Jurkat, Clone E6-1 (cell line): ENCODE measurements at regions not wholly inside any gene's neighbourhood (a gene's known extent, or its start where the extent isn't known, plus 50 kb on each side); places are given as distances from the start of the nearest gene placed in this dataset.
A peak's percentile ranks its signal among the peaks of the same experiment; 100 is the strongest.

Experiments
- DNase-seq: peaks from one replicate; pipeline ENCODE4 v3.0.0-alpha.2; 2011; ENCODE audit warnings: low read depth, low spot score
- H3K4me3 ChIP-seq: 2 replicates; pipeline ENCODE4 v1.5.1; 2011; ENCODE audit warnings: mild to moderate bottlenecking, low read length, control low read depth, moderate library complexity

DNA sequence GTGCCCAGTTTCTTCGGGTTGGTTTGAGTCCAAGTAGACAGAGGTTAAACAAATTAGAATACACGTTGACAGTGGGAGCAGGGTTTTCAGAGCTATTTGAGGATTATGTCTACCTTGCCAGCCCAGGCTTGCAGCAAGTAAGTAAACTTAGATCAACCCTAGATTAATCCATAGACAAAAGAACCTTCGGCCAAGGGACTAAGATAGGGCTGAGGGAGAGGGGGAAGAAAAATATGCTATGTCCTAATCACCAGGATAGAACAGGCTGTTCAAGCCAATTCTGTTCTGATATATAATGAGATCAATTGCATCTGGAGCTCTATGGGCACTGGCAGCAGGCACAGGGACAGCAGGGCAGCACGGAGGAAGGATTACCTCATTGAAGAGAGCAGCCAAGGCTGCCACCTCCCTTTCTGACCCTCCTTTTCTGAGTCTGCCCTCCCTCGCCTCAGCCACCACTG, 377.7 kb downstream of the PIK3R1 start:
- no peak for DNase-seq
- H3K4me3 ChIP-seq, result no peak overlapping the region

DNA sequence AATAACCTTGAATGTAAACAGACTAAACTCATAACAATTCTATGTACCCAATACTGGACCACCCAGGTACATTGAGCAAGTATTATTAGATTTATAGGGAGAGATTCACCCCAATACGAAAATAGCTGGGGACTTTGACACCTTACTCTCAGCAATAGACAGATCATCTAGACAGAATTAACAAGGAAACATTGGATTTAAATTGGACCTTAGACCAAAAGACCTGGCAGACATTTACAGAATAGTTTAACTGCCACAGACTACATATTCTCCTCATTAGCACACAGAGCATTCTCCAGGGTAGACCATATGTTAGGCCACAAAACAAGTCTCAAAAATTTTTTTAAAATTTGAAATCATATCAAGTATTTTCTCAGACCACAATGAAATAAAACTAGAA, 397.4 kb downstream of the PIK3R1 start:
- H3K4me3 ChIP-seq, result no peak overlapping the region
- no peak for DNase-seq

- no peak for DNase-seq
- H3K4me3 ChIP-seq, result no peak overlapping the region
Measured at GRCh38 chr5:68618501-68618900, 402.9 kb downstream of the PIK3R1 start.

DNA sequence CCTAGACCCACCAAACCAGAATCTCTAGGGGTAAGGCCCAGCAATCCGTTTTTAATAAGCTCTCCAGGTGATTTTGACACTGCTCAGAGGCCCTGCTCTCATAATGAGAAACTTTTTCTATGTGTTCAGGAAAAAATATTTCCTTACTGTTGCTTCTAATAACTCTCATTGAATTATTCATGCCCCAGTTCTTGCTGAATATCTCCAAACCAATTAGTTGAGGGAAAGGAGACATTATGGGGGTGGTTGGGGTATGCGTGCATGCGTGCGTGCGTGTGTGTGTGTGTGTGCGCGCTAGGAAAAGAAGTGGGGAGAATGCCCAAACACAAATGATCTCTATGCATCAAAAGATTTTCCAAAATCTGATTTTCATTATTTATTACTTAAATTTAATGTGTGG, 411.4 kb downstream of the PIK3R1 start:
- no peak overlapping the region for H3K4me3 ChIP-seq
- no peak for DNase-seq

GRCh38 chr5:68628082-68628814, 412.7 kb downstream of the PIK3R1 start:
- no peak overlapping the region for H3K4me3 ChIP-seq
- DNase-seq, result no peak

DNA sequence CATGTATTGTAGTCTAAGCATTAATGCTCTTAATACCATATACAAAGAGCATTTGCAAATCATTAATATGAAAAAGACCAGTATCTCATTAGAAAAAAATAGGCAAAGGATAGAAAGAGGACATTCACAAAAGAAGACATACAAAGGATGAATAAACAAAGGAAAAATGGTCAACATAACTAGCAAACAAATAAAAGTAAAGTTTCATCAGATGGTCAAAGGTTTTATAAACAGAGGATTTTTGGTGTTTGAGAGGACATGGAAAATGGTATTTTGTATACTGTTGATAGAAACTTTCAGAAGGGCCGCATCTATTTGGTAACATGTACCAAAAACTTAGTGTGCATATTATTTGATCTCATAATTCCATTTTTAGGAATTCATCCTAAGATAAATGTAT, 414.8 kb downstream of the PIK3R1 start:
- DNase-seq, result no peak
- no peak overlapping the region for H3K4me3 ChIP-seq

- no peak overlapping the region for H3K4me3 ChIP-seq
- no peak for DNase-seq
Measured at GRCh38 chr5:68631884-68632283, 416.3 kb downstream of the PIK3R1 start.

DNA sequence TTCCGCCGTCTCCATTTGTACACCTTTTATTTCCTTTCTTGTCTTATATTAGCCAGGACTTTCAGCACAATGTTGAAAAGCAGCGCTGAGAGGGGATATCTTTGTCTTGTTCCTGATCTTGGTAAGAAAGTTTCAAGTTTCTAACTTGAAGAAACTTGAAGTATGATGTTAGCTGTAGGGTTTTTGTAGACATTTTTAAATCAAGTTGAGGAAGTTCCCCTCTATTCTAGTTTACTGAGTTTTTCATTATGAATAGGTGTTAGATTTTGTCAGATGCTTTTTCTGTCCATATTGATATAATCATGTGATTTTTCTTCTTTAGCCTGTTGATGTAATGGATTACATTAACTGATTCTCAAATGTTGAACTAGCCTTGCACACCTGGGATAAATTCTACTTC, 425.7 kb downstream of the PIK3R1 start:
- DNase-seq, result no peak
- H3K4me3 ChIP-seq, result no peak overlapping the region

DNA sequence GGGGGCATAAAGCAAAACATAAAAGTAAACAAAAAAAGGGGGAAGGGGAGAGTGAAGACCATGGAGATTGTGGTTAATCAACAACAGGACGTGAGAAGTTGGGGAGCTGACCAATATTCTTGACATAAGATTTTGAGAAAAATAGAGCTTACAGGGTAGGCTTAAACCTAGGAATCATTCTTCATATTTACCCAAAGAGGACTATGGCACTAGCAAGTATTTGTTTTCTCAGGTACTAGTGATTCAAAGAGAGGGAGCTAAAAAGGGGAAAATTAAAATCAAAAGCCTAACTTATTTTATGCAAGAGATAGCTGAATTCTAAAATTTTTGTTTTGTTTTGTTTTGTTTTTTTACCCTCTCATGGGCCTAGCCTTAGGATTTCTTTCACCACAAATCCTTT, 427.5 kb downstream of the PIK3R1 start:
- DNase-seq, result no peak
- H3K4me3 ChIP-seq, result no peak overlapping the region

DNA sequence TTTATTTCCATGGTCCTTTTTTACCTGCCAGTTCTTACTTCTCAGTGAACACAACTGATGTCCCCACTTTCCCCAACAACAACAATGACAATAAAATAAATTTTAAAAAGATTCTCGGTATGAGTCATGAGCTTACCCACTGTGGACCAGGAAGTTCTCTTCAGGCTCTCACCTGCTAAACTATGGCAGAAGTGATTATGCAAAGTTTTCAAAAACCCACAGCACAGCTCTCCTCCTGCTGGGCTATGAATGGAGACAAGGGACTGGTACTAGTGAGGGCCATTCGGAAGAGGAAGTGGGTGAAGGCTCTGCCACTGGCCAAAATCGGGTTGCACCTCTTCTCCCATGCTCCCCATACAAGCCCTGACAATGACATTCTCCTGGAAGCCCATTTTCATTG, 429.4 kb downstream of the PIK3R1 start:
- no peak overlapping the region for H3K4me3 ChIP-seq
- DNase-seq, result no peak

DNA sequence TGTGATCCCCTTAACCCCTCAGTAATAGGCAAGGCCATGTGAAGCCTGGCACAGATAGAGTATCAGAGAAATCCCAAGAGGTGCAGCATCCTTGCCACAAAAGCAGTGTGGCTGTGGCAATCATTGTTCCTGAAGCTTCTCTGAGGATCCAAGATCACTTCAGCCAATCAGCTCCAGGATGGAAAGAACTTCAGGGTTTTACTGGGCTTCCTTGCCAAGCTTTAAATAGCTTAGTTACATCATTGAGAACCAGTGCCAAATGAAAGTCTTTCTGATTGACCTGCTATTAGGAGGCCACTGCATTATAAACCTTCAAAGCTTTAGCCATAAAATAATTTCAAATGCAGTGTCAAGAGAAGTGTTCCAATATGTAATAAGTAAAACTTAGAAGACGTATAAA, 430.6 kb downstream of the PIK3R1 start:
- H3K4me3 ChIP-seq, result no peak overlapping the region
- no peak for DNase-seq

DNA sequence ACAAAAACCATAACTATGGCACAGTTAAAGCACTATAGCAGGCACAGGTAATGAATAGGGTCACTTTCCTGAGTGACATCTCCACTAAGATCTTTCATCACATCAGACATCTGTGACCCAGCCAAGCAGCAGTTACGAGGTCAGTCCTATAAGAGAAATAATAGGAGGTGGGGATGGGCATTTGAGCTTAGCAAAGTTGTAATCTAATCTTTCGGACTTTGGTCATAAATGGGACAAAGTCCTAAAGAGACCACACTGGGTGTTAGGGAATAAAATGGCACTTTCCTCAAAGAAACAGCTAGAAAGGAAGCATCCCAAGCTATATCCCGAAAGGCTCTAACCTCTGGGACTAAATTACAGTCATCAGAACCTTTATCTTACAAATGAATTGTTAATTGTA, 432.2 kb downstream of the PIK3R1 start:
- no peak for DNase-seq

GRCh38 chr5:68648944-68649857, 433.6 kb downstream of the PIK3R1 start:
- DNase-seq, result no peak
- H3K4me3 ChIP-seq, result no peak overlapping the region

More for the DNA sequence above, 432.2 kb downstream of the PIK3R1 start:
- H3K4me3 ChIP-seq, result no peak overlapping the region

DNA sequence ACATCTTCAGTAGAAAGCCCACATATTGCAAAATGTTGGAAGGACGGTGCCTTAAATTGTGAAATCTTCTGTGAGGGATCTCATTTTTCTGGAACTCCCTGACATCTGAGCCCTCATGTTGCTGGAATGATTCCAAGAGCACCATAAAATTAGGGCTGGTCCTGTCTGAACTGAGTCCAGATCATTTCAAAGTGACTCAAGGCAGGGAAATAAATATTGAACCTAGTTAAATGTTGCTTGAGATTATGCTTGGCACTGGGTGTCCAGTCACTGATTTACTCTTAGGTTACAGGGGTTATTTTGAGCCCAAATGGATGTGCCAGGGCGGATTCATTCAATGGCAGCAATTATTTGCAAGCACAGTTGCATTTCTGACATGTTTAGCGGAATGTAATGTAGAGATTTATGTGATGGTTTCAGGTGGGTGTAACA, 437.0 kb downstream of the PIK3R1 start:
- no peak for DNase-seq
- no peak overlapping the region for H3K4me3 ChIP-seq

- H3K4me3 ChIP-seq, result no peak overlapping the region
- DNase-seq, result no peak
Measured at GRCh38 chr5:68653471-68653870, 437.9 kb downstream of the PIK3R1 start.

GRCh38 chr5:68657055-68657961, 436.5 kb upstream of the SLC30A5 start:
- DNase-seq, result no peak
- no peak overlapping the region for H3K4me3 ChIP-seq

GRCh38 chr5:68658810-68659372, 434.9 kb upstream of the SLC30A5 start:
- no peak for DNase-seq
- no peak overlapping the region for H3K4me3 ChIP-seq

GRCh38 chr5:68659881-68660280, 433.9 kb upstream of the SLC30A5 start:
- no peak overlapping the region for H3K4me3 ChIP-seq
- DNase-seq, result no peak

GRCh38 chr5:68661237-68661636, 432.6 kb upstream of the SLC30A5 start:
- peak; percentile 24 for DNase-seq

More at GRCh38 chr5:68661237-68661636, 432.6 kb upstream of the SLC30A5 start:
- no peak overlapping the region for H3K4me3 ChIP-seq
